ENCODE measurements at regions not wholly inside any gene's neighbourhood (a gene's known extent, or its start where the extent isn't known, plus 50 kb on each side); places are given as distances from the start of the nearest gene placed in this dataset.

- Histone ChIP-seq H3K9ac (no peak overlapping the region), H3K36me3 (no peaks in the 10 kb centered on the region), H4K20me1 (no peaks in the 10 kb centered on the region), H3K4me2 (peak overlapping the region in 2 of 11 experiments; percentile 13 to 25; a peak in 2 of 22 replicates), H3K27me3 (no peaks in the 10 kb centered on the region), H3K27ac (no peak overlapping the region), H3K9me3 (replicated peaks in 1 of 11) (no peaks in the 10 kb centered on the region), H3K4me1 (peaks cover 0 to 10% (median 0%) of the 10 kb centered on the region in 10 experiments; a peak in 2 of 20 replicates), H3K4me3 (no peak overlapping the region)
- TF ChIP-seq Cebpa-rat (IDR thresholded peaks at IDR 0.05): no peak
Measured at GRCh38 chr12:86663173-86663572, 407.0 kb upstream of the MGAT4C start.

GRCh38 chr12:86662464-86662863 is 406.3 kb upstream of the MGAT4C start:
- Histone ChIP-seq H3K9me3 (replicated peaks in 1 of 11) (no peaks in the 10 kb centered on the region), H3K4me3 (no peak overlapping the region), H4K20me1 (no peaks in the 10 kb centered on the region), H3K9ac (no peak overlapping the region), H3K27ac (no peak overlapping the region), H3K4me2 (no peak overlapping the region), H3K36me3 (no peaks in the 10 kb centered on the region), H3K27me3 (no peaks in the 10 kb centered on the region), H3K4me1 (peaks cover 0 to 11% (median 0%) of the 10 kb centered on the region in 10 experiments; a peak in 2 of 20 replicates)
- no peak for TF ChIP-seq Cebpa-rat (IDR thresholded peaks at IDR 0.05)

- H3K9ac ChIP-seq: no peak overlapping the region
- H3K27ac ChIP-seq: no peak overlapping the region
- H3K4me1 ChIP-seq: peaks cover 0 to 17% (median 0%) of the 10 kb centered on the region in 10 experiments; a peak in 3 of 20 replicates
- H3K27me3 ChIP-seq: no peaks in the 10 kb centered on the region
- H3K36me3 ChIP-seq: no peaks in the 10 kb centered on the region
- H4K20me1 ChIP-seq: no peaks in the 10 kb centered on the region
- no peaks in the 10 kb centered on the region for H3K9me3 ChIP-seq (replicated peaks in 1 of 11)
- no peak for TF ChIP-seq Cebpa-rat (IDR thresholded peaks at IDR 0.05)
- H3K4me2 ChIP-seq: no peak overlapping the region
- no peak overlapping the region for H3K4me3 ChIP-seq
Measured at GRCh38 chr12:86660488-86661147, 404.4 kb upstream of the MGAT4C start.

GRCh38 chr12:86659985-86660384 is 403.8 kb upstream of the MGAT4C start:
- H3K9me3 ChIP-seq (replicated peaks in 1 of 11): no peaks in the 10 kb centered on the region
- H4K20me1 ChIP-seq: no peaks in the 10 kb centered on the region
- H3K9ac ChIP-seq: no peak overlapping the region
- no peak for TF ChIP-seq Cebpa-rat (IDR thresholded peaks at IDR 0.05)
- no peaks in the 10 kb centered on the region for H3K27me3 ChIP-seq
- no peak overlapping the region for H3K27ac ChIP-seq
- H3K4me2 ChIP-seq: no peak overlapping the region
- H3K4me3 ChIP-seq: no peak overlapping the region
- H3K4me1 ChIP-seq: peaks cover 0 to 17% (median 0%) of the 10 kb centered on the region in 10 experiments; a peak in 3 of 20 replicates
- no peaks in the 10 kb centered on the region for H3K36me3 ChIP-seq

- H3K9ac ChIP-seq: no peak overlapping the region
- no peaks in the 10 kb centered on the region for H3K9me3 ChIP-seq (replicated peaks in 1 of 11)
- no peak overlapping the region for H3K4me2 ChIP-seq
- H3K4me1 ChIP-seq: peaks cover 0 to 10% (median 0%) of the 10 kb centered on the region in 10 experiments; a peak in 3 of 20 replicates
- H3K4me3 ChIP-seq: no peak overlapping the region
- no peaks in the 10 kb centered on the region for H3K27me3 ChIP-seq
- no peaks in the 10 kb centered on the region for H4K20me1 ChIP-seq
- no peak overlapping the region for H3K27ac ChIP-seq
- no peak for TF ChIP-seq Cebpa-rat (IDR thresholded peaks at IDR 0.05)
- no peaks in the 10 kb centered on the region for H3K36me3 ChIP-seq
Measured at GRCh38 chr12:86658303-86658702, 402.1 kb upstream of the MGAT4C start.

GRCh38 chr12:86647800-86648199 is 391.6 kb upstream of the MGAT4C start:
- TF ChIP-seq Cebpa-rat (IDR thresholded peaks at IDR 0.05): no peak
- no peak overlapping the region for H3K9ac ChIP-seq
- no peaks in the 10 kb centered on the region for H3K4me1 ChIP-seq
- H3K4me3 ChIP-seq: no peak overlapping the region
- H4K20me1 ChIP-seq: no peaks in the 10 kb centered on the region
- no peaks in the 10 kb centered on the region for H3K27me3 ChIP-seq
- no peaks in the 10 kb centered on the region for H3K36me3 ChIP-seq
- no peaks in the 10 kb centered on the region for H3K9me3 ChIP-seq (replicated peaks in 1 of 11)
- H3K4me2 ChIP-seq: no peak overlapping the region
- no peak overlapping the region for H3K27ac ChIP-seq

GRCh38 chr12:86634456-86635410 is 378.5 kb upstream of the MGAT4C start:
- no peak overlapping the region for H3K9ac ChIP-seq
- no peak for TF ChIP-seq Cebpa-rat (IDR thresholded peaks at IDR 0.05)

GRCh38 chr12:86627001-86627400 is 370.8 kb upstream of the MGAT4C start:
- H3K4me1 ChIP-seq: no peaks in the 10 kb centered on the region
- H3K27me3 ChIP-seq: no peaks in the 10 kb centered on the region
- H3K9me3 ChIP-seq (replicated peaks in 1 of 11): peaks cover 7 to 28% (median 14%) of the 10 kb centered on the region in 11 experiments; a peak in 14 of 22 replicates
- H3K27ac ChIP-seq: no peak overlapping the region
- H3K9ac ChIP-seq: no peak overlapping the region
- no peaks in the 10 kb centered on the region for H4K20me1 ChIP-seq
- H3K4me3 ChIP-seq: no peak overlapping the region
- H3K4me2 ChIP-seq: no peak overlapping the region
- no peak for TF ChIP-seq Cebpa-rat (IDR thresholded peaks at IDR 0.05)
- no peaks in the 10 kb centered on the region for H3K36me3 ChIP-seq

More at GRCh38 chr12:86634456-86635410, 378.5 kb upstream of the MGAT4C start:
- H3K27me3 ChIP-seq: no peaks in the 10 kb centered on the region
- no peak overlapping the region for H3K4me2 ChIP-seq
- H4K20me1 ChIP-seq: no peaks in the 10 kb centered on the region
- H3K36me3 ChIP-seq: no peaks in the 10 kb centered on the region
- peaks cover 0 to 8% (median 0%) of the 10 kb centered on the region in 10 experiments; a peak in 3 of 20 replicates for H3K4me1 ChIP-seq
- no peak overlapping the region for H3K27ac ChIP-seq
- H3K4me3 ChIP-seq: no peak overlapping the region
- no peaks in the 10 kb centered on the region for H3K9me3 ChIP-seq (replicated peaks in 1 of 11)

GRCh38 chr12:86623267-86623666 is 367.1 kb upstream of the MGAT4C start:
- Histone ChIP-seq H3K27me3 (no peaks in the 10 kb centered on the region), H4K20me1 (no peaks in the 10 kb centered on the region), H3K4me3 (no peak overlapping the region), H3K4me1 (no peaks in the 10 kb centered on the region), H3K9me3 (replicated peaks in 1 of 11) (peaks cover 7 to 28% (median 12%) of the 10 kb centered on the region in 11 experiments; a peak in 12 of 22 replicates), H3K27ac (no peak overlapping the region), H3K9ac (no peak overlapping the region), H3K36me3 (no peaks in the 10 kb centered on the region), H3K4me2 (no peak overlapping the region)
- TF ChIP-seq Cebpa-rat (IDR thresholded peaks at IDR 0.05): no peak

Data from BLaER1 treated with 17β-estradiol and CSF1 and Interleukin-3, amounts not matched to agents 10 nM and 100 nM (cell line).